ENCODE measurements at regions not wholly inside any gene's neighbourhood (a gene's known extent, or its start where the extent isn't known, plus 50 kb on each side); places are given as distances from the start of the nearest gene placed in this dataset.

DNA sequence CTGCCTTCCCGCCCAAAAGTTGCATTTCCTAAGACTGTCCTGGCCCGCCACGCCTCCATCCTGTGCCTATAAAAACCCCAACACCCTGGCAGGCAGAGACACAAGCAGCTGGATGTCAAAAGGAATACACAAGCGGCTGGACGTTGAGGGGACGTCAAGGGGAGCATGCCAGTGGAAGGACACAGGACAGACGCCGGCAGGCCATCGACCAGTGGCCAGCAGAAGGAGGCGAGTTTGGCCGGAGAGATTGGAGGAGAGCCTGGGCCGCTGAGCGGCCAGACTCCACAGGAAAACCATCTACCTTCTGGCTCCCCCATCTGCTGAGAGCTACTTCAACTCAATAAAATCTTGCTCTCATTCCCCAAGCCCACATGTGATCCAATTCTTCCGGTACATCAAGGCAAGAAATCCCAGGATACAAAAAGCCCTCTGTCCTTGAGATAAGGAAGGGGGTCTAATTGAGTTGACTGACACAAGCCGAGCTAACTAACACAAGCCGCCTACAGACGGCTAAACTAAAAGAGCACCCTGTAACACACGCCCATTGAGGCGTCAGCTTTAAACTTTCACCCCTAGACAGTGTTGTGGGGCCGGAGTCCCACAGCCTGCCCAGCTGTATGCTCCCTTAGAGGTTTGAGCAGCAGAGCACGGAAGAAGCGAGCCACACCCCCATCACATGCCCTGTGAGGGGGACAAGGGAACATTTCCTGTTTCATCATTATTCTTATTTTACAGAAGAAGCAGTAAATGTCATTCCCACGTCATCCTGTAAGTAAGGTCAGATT is 150.3 kb upstream of the PHYHIPL start:
- Histone ChIP-seq H3K18ac (ENCODE audit: low read depth, low read length) (no peak overlapping the region), H2BK20ac (ENCODE audit: low read depth, low read length) (no peak overlapping the region), H2BK5ac (ENCODE audit: low read depth, low read length, poor library complexity, severe bottlenecking) (no peak overlapping the region), H3K9ac (ENCODE audit: low read depth, low read length) (no peak overlapping the region), H3K23ac (ENCODE audit: low read depth, low read length) (no peak overlapping the region), H2BK15ac (ENCODE audit: low read depth, low read length) (no peak overlapping the region), H3K27ac (ENCODE audit: insufficient read depth, low read length) (no peak overlapping the region), H2AK9ac (replicated peaks; ENCODE audit: low read depth, low read length, poor library complexity) (no peak overlapping the region), H4K5ac (ENCODE audit: low read depth, low read length) (no peak overlapping the region), H3K9me3 (ENCODE audit: control insufficient read depth, insufficient read depth, low read length) (no peaks in the 10 kb centered on the region), H3K79me1 (ENCODE audit: low read depth in 1 of 2, low read length in 2 of 2) (no peaks in the 10 kb centered on the region), H4K20me1 (ENCODE audit: insufficient read depth, low read length) (no peaks in the 10 kb centered on the region), H3K56ac (ENCODE audit: extremely low read depth, insufficient read depth, low read length) (no peak overlapping the region), H3K36me3 (ENCODE audit: control insufficient read depth, insufficient read depth, low read length) (no peaks in the 10 kb centered on the region), H2BK120ac (ENCODE audit: low read depth, low read length) (no peak overlapping the region), H4K8ac (ENCODE audit: low read depth in 2 of 2, low read length in 2 of 2) (no peak overlapping the region), H3K4ac (ENCODE audit: low read depth, low read length) (no peak overlapping the region), H3K4me1 (ENCODE audit: control insufficient read depth, insufficient read depth, low read length) (no peaks in the 10 kb centered on the region), H3K14ac (replicated peaks; ENCODE audit: low read depth, low read length) (no peak overlapping the region), H3K4me3 (ENCODE audit: insufficient read depth, low read depth, low read length) (no peak overlapping the region), H2AFZ (replicated peaks; ENCODE audit: low read length, poor library complexity) (no peak overlapping the region), H4K91ac (ENCODE audit: insufficient read depth, low read depth, low read length) (no peak overlapping the region), H3K9me1 (ENCODE audit: insufficient read depth, low read length) (no peaks in the 10 kb centered on the region), H3K27me3 (ENCODE audit: control insufficient read depth, insufficient read depth, low read length) (no peaks in the 10 kb centered on the region; the same call in 1 of the 2 replicates), H2AK5ac (ENCODE audit: low read depth, low read length) (no peak overlapping the region), H3K4me2 (ENCODE audit: low read depth, low read length) (no peak overlapping the region)
- dilution Hi-C loops (cut with HindIII; ENCODE audit: low sequenced_read_pairs, unreplicated experiment): no loop called here
- BruUV-seq (replicated peaks): no TSS peak
- intact Hi-C loops (cut with micrococcal nuclease): no loop called here
- CTCF ChIA-PET: no interaction called here
- POLR2A ChIA-PET (ENCODE audit: unreplicated experiment): no interaction called here
- WGBS, 2 experiments (ENCODE audit: extremely low coverage in 2 of 2, insufficient read length in 1 of 2): 75% methylated on average over 5 of the region's 23 CpGs; no CpG with 5 or more reads in 1 of the 2 experiments
- TF ChIP-seq SMC3 (IDR thresholded peaks at IDR 0.05; ENCODE audit: low read depth, low read length): no peak
- TF ChIP-seq MAFK (IDR thresholded peaks at IDR 0.05; ENCODE audit: low read depth, low read length): no peak
- TF ChIP-seq, protein P1, sequence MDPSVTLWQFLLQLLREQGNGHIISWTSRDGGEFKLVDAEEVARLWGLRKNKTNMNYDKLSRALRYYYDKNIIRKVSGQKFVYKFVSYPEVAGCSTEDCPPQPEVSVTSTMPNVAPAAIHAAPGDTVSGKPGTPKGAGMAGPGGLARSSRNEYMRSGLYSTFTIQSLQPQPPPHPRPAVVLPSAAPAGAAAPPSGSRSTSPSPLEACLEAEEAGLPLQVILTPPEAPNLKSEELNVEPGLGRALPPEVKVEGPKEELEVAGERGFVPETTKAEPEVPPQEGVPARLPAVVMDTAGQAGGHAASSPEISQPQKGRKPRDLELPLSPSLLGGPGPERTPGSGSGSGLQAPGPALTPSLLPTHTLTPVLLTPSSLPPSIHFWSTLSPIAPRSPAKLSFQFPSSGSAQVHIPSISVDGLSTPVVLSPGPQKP (IDR thresholded peaks at IDR 0.05; ENCODE audit: borderline replicate concordance, low read depth, low read length): no peak
- no peak for TF ChIP-seq MXI1 (IDR thresholded peaks at IDR 0.05; ENCODE audit: borderline replicate concordance, low read depth, low read length)
- TF ChIP-seq, protein P2, sequence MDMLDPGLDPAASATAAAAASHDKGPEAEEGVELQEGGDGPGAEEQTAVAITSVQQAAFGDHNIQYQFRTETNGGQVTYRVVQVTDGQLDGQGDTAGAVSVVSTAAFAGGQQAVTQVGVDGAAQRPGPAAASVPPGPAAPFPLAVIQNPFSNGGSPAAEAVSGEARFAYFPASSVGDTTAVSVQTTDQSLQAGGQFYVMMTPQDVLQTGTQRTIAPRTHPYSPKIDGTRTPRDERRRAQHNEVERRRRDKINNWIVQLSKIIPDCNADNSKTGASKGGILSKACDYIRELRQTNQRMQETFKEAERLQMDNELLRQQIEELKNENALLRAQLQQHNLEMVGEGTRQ (IDR thresholded peaks at IDR 0.05; ENCODE audit: low read depth, low read length): no peak
- no peak for ATAC-seq (ENCODE audit: low read depth)
- in situ Hi-C loops (cut with MboI; ENCODE audit: low sequenced_read_pairs): no loop called here
- DNase-seq: no peak
